DND-41 (cell line): ENCODE measurements at regions not wholly inside any gene's neighbourhood (a gene's known extent, or its start where the extent isn't known, plus 50 kb on each side); places are given as distances from the start of the nearest gene placed in this dataset.

Experiments
- CTCF ChIP-seq: IDR thresholded peaks from 2 replicates; pipeline ENCODE4 v1.5.1; 2012; ENCODE audit warnings: borderline replicate concordance, low read length, moderate library complexity, mild to moderate bottlenecking; ENCODE audit not compliant: poor library complexity, severe bottlenecking; ENCODE audit errors: extremely low read depth
- EZH2 ChIP-seq: IDR thresholded peaks from 3 replicates; pipeline ENCODE4 v1.6.1; 2012; ENCODE audit warnings: borderline replicate concordance, low read depth, mild to moderate bottlenecking, moderate library complexity, low read length, inconsistent platforms; ENCODE audit not compliant: severe bottlenecking

GRCh38 chr7:41374150-41374848 is 328.6 kb downstream of the INHBA start:
- no peak for TF ChIP-seq CTCF
- TF ChIP-seq EZH2: no peak
